ENCODE measurements at regions not wholly inside any gene's neighbourhood (a gene's known extent, or its start where the extent isn't known, plus 50 kb on each side); places are given as distances from the start of the nearest gene placed in this dataset.
A peak's percentile ranks its signal among the peaks of the same experiment; 100 is the strongest.
"Not testable (repeated sequence)": the region's sequence is repeated elsewhere in the genome, so short reads cannot be mapped to it uniquely, and the experiment has no call there.

DNA sequence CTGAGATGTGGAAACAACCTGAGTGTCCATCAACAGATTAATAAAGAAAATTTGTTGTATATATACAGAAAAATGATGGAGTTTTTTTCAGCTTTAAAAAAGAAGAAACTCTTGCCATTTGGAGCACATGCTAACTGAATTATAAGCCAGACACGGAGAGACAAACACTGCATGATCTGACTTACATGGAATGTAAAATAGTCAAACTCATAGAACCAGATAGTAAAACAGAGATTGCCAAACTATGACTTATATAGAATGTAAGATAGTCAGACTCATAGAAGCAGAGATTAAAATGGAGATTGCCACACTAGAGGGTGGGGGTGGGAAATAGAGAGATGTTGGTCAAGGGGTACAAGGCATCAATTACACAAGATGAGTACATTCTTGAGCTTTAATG lies 1786.6 kb downstream of the PLA2G4A start:
- no peaks in the 10 kb centered on the region for H3K36me3 Mint-ChIP-seq (ENCODE audit: low read depth)
- no peak for DNase-seq
- no peaks in the 10 kb centered on the region for H3K27me3 Mint-ChIP-seq
- intact Hi-C loops (cut with micrococcal nuclease) = no loop called here
- no peak overlapping the region for H3K4me3 Mint-ChIP-seq
- no peaks in the 10 kb centered on the region for H3K4me1 Mint-ChIP-seq
- H3K27ac Mint-ChIP-seq = no peak overlapping the region
- H3K9me3 Mint-ChIP-seq = peaks cover 5% of the 10 kb centered on the region

DNA sequence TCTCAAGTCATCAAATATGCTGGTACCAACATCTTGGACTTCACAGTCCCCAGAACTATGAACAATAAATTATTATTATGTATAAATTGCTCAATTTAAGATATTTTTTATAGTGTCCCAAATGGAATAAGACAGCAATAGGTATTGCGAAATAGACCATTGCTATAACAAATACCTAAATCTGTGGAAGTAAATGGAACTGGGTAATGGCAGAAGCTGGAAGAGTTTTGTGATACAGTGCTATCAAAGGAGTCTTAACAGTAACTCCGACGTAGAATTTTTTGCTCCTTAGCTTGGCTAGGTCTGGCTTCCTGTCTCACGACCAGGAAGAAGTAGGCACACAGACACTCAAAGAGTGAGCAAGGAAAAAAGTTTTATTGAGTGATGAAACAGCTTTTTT lies 1791.5 kb downstream of the PLA2G4A start:
- Mint-ChIP-seq H3K36me3 (ENCODE audit: low read depth) (no peaks in the 10 kb centered on the region), H3K4me3 (no peak overlapping the region), H3K27me3 (no peaks in the 10 kb centered on the region), H3K9me3 (peaks cover 3% of the 10 kb centered on the region), H3K27ac (no peak overlapping the region), H3K4me1 (no peaks in the 10 kb centered on the region)
- intact Hi-C loops (cut with micrococcal nuclease) = no loop called here
- DNase-seq = no peak

DNA sequence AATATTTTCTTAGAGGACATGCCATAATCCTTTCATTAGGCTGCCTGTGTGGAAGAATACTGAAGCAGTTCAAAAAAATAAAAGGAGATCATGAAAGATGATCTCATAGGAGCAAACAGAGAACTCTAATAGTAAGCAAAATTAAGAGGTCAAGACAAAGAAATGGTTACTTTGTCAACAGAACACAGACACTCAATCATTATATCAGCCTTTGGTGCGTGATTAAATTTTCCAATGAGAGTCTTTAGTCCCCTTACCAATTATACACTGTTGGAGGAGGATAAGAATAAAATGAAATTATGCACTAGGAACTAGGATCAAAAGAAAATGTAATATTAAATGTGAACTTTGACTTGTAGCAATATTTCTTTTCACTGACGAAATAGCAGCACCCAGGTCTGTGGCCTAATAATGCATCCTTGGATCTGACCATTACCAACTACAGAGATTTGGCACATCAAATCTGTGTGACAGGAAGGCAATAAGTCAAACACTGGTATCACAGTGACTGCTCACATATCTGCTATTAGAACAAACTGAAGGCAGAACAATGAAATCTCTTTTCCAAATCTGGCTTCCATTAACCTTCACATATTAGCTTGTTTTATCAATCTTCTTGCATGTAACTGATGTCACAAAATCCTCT lies 1812.9 kb downstream of the PLA2G4A start:
- no peaks in the 10 kb centered on the region for H3K27me3 Mint-ChIP-seq
- H3K36me3 Mint-ChIP-seq (ENCODE audit: low read depth) = no peaks in the 10 kb centered on the region
- intact Hi-C loops (cut with micrococcal nuclease) = no loop called here
- H3K9me3 Mint-ChIP-seq = no peaks in the 10 kb centered on the region
- H3K27ac Mint-ChIP-seq = no peak overlapping the region
- no peak for DNase-seq
- H3K4me3 Mint-ChIP-seq = no peak overlapping the region
- H3K4me1 Mint-ChIP-seq = no peaks in the 10 kb centered on the region

GRCh38 chr1:188642704-188643103 lies 1814.0 kb downstream of the PLA2G4A start:
- no peaks in the 10 kb centered on the region for H3K36me3 Mint-ChIP-seq (ENCODE audit: low read depth)
- no peak for DNase-seq
- no peak overlapping the region for H3K27ac Mint-ChIP-seq
- intact Hi-C loops (cut with micrococcal nuclease) = no loop called here
- no peak overlapping the region for H3K4me3 Mint-ChIP-seq
- no peaks in the 10 kb centered on the region for H3K9me3 Mint-ChIP-seq
- H3K27me3 Mint-ChIP-seq = no peaks in the 10 kb centered on the region
- H3K4me1 Mint-ChIP-seq = no peaks in the 10 kb centered on the region

- no peaks in the 10 kb centered on the region for H3K9me3 Mint-ChIP-seq
- no peaks in the 10 kb centered on the region for H3K4me1 Mint-ChIP-seq
- intact Hi-C loops (cut with micrococcal nuclease) = no loop called here
- DNase-seq = no peak
- H3K4me3 Mint-ChIP-seq = no peak overlapping the region
- no peaks in the 10 kb centered on the region for H3K36me3 Mint-ChIP-seq (ENCODE audit: low read depth)
- H3K27me3 Mint-ChIP-seq = no peaks in the 10 kb centered on the region
- H3K27ac Mint-ChIP-seq = no peak overlapping the region
These were observed 1823.9 kb downstream of the PLA2G4A start for GRCh38 chr1:188652678-188653077.

- H3K27me3 Mint-ChIP-seq; H3K4me1 Mint-ChIP-seq; intact Hi-C loops (cut with micrococcal nuclease); H3K9me3 Mint-ChIP-seq; H3K4me3 Mint-ChIP-seq; H3K36me3 Mint-ChIP-seq (ENCODE audit: low read depth); DNase-seq; H3K27ac Mint-ChIP-seq: not testable (repeated sequence)
These were observed 1821.7 kb downstream of the BRINP3 start for GRCh38 chr1:188655966-188656365.

- no peak for DNase-seq
- Mint-ChIP-seq H3K9me3 (no peaks in the 10 kb centered on the region), H3K36me3 (ENCODE audit: low read depth) (no peaks in the 10 kb centered on the region), H3K27ac (no peak overlapping the region), H3K27me3 (no peaks in the 10 kb centered on the region), H3K4me3 (no peak overlapping the region), H3K4me1 (no peaks in the 10 kb centered on the region)
- intact Hi-C loops (cut with micrococcal nuclease) = no loop called here
These were observed 1817.1 kb downstream of the BRINP3 start for GRCh38 chr1:188660572-188660971.

GRCh38 chr1:188665477-188665876 lies 1812.2 kb downstream of the BRINP3 start:
- H3K36me3 Mint-ChIP-seq (ENCODE audit: low read depth) = no peaks in the 10 kb centered on the region
- peaks cover 2% of the 10 kb centered on the region for H3K4me1 Mint-ChIP-seq
- intact Hi-C loops (cut with micrococcal nuclease) = no loop called here
- no peak overlapping the region for H3K27ac Mint-ChIP-seq
- no peaks in the 10 kb centered on the region for H3K27me3 Mint-ChIP-seq
- no peak overlapping the region for H3K4me3 Mint-ChIP-seq
- H3K9me3 Mint-ChIP-seq = peaks cover 5% of the 10 kb centered on the region
- peak; percentile 62 for DNase-seq

DNA sequence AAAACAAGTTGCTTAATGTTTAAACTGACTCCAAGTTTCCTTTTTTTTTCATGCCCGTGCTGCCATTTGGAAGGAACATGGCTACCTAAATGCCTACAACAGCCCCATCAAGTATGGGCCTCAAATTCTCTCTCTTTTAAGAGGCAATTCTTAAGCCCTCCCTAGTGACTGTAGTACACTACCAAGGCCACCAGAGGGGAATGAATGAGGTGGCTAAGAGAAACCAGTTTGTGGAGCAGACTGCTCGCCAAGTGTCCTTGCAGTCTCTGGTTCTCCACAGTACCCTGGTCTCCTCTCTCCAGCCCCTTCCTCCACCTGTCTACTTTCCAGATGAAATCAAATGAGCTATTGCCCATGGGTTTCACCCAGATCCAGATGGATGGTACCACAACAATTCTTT lies 1809.6 kb downstream of the BRINP3 start:
- Mint-ChIP-seq H3K4me1 (peaks cover 2% of the 10 kb centered on the region), H3K4me3 (no peak overlapping the region), H3K9me3 (peaks cover 5% of the 10 kb centered on the region), H3K27me3 (no peaks in the 10 kb centered on the region), H3K27ac (no peak overlapping the region), H3K36me3 (ENCODE audit: low read depth) (no peaks in the 10 kb centered on the region)
- intact Hi-C loops (cut with micrococcal nuclease) = no loop called here
- DNase-seq = no peak

GRCh38 chr1:188669728-188670382 lies 1807.8 kb downstream of the BRINP3 start:
- Mint-ChIP-seq H3K4me3 (no peak overlapping the region), H3K27me3 (no peaks in the 10 kb centered on the region), H3K36me3 (ENCODE audit: low read depth) (no peaks in the 10 kb centered on the region), H3K4me1 (peaks cover 2% of the 10 kb centered on the region), H3K9me3 (peaks cover 5% of the 10 kb centered on the region), H3K27ac (no peak overlapping the region)
- intact Hi-C loops (cut with micrococcal nuclease) = no loop called here
- DNase-seq = no peak

GRCh38 chr1:188670837-188671236 lies 1806.8 kb downstream of the BRINP3 start:
- H3K4me1 Mint-ChIP-seq = peaks cover 2% of the 10 kb centered on the region
- no peaks in the 10 kb centered on the region for H3K27me3 Mint-ChIP-seq
- no peak overlapping the region for H3K4me3 Mint-ChIP-seq
- H3K9me3 Mint-ChIP-seq = peaks cover 5% of the 10 kb centered on the region
- intact Hi-C loops (cut with micrococcal nuclease) = no loop called here
- no peaks in the 10 kb centered on the region for H3K36me3 Mint-ChIP-seq (ENCODE audit: low read depth)
- no peak overlapping the region for H3K27ac Mint-ChIP-seq
- no peak for DNase-seq

GRCh38 chr1:188672153-188672552 lies 1805.5 kb downstream of the BRINP3 start:
- peaks cover 5% of the 10 kb centered on the region for H3K9me3 Mint-ChIP-seq
- intact Hi-C loops (cut with micrococcal nuclease) = no loop called here
- no peak for DNase-seq

GRCh38 chr1:188689542-188689941 lies 1788.1 kb downstream of the BRINP3 start:
- Mint-ChIP-seq H3K9me3 (no peaks in the 10 kb centered on the region), H3K27ac (no peak overlapping the region), H3K36me3 (ENCODE audit: low read depth) (no peaks in the 10 kb centered on the region)

More at GRCh38 chr1:188672153-188672552, 1805.5 kb downstream of the BRINP3 start:
- Mint-ChIP-seq H3K4me1 (no peaks in the 10 kb centered on the region), H3K27me3 (no peaks in the 10 kb centered on the region), H3K4me3 (no peak overlapping the region), H3K36me3 (ENCODE audit: low read depth) (no peaks in the 10 kb centered on the region), H3K27ac (no peak overlapping the region)

DNA sequence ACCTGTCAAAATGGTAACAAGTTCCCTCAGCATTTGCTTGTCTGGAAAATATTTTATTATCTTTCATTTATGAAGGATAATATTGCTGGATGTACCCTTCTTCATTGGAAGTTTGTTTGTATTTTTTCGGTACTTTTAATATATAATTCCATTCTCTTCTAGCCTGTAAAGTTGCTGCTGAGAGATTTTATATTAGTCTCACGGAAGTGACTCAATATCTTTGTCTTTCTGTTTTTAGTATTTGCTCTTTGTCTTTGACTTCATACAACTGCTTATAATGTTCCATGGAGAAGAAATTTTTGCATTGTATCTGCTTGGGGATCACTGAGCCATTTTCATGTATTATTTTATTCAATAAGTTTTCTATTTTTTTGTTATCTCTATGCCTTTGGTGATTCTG lies 1777.5 kb downstream of the BRINP3 start:
- H3K27ac Mint-ChIP-seq = no peak overlapping the region
- H3K9me3 Mint-ChIP-seq = no peaks in the 10 kb centered on the region
- no peaks in the 10 kb centered on the region for H3K36me3 Mint-ChIP-seq (ENCODE audit: low read depth)
- no peaks in the 10 kb centered on the region for H3K27me3 Mint-ChIP-seq
- intact Hi-C loops (cut with micrococcal nuclease) = no loop called here
- H3K4me1 Mint-ChIP-seq = no peaks in the 10 kb centered on the region
- DNase-seq = no peak
- no peak overlapping the region for H3K4me3 Mint-ChIP-seq

More at GRCh38 chr1:188689542-188689941, 1788.1 kb downstream of the BRINP3 start:
- H3K4me3 Mint-ChIP-seq = no peak overlapping the region
- DNase-seq = no peak
- H3K4me1 Mint-ChIP-seq = no peaks in the 10 kb centered on the region
- no peaks in the 10 kb centered on the region for H3K27me3 Mint-ChIP-seq
- intact Hi-C loops (cut with micrococcal nuclease) = no loop called here

DNA sequence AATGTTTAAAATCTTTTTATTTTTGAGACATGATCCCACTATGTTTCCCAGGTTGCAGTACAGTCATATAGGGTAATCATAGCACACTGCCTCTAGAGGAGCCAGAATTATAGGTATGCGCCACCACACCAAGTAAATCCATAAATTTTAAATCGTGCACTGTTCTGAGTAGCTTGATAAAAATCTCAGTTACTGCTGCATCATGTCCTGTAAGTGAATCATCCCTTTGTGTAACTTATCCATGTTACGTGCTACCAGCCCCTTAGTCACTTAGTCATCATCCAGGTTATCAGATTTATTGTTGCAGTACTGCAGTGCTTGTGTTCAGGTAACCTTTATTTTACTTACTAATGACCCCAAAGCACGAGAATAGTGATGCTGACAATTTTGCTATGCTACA lies 1770.9 kb downstream of the BRINP3 start:
- intact Hi-C loops (cut with micrococcal nuclease) = no loop called here
- H3K27ac Mint-ChIP-seq = no peak overlapping the region

More for the DNA sequence above, 1770.9 kb downstream of the BRINP3 start:
- no peaks in the 10 kb centered on the region for H3K9me3 Mint-ChIP-seq
- H3K4me3 Mint-ChIP-seq = no peak overlapping the region
- no peaks in the 10 kb centered on the region for H3K27me3 Mint-ChIP-seq
- DNase-seq = no peak
- H3K36me3 Mint-ChIP-seq (ENCODE audit: low read depth) = no peaks in the 10 kb centered on the region
- H3K4me1 Mint-ChIP-seq = no peaks in the 10 kb centered on the region
